AG08396 (cell line): ENCODE measurements at regions not wholly inside any gene's neighbourhood (a gene's known extent, or its start where the extent isn't known, plus 50 kb on each side); places are given as distances from the start of the nearest gene placed in this dataset.
"Not testable (repeated sequence)": the region's sequence is repeated elsewhere in the genome, so short reads cannot be mapped to it uniquely, and the experiment has no call there.

Source experiments
- DNase-seq: peaks from one replicate; pipeline ENCODE4 v3.0.0; 2012; ENCODE audit warnings: low spot score, mixed read lengths

DNA sequence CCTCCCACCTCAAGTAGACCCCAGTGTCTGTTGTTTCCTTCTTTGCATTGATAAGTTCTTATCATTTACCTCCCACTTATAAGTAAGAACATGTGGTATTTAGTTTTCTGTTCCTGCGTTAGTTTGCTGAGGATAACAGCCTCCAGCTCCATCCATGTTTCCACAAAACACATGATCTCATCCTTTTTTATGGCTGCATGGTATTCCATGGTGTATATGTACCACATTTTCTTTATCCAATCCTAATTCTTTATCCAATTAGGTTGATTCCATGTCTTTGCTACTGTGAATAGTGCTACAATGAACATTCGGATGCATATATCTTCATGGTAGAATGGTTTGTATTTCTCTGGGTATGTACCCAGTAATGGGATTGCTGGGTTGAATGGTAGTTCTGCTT lies 102.5 kb upstream of the UGP2 start:
- DNase-seq: not testable (repeated sequence)

DNA sequence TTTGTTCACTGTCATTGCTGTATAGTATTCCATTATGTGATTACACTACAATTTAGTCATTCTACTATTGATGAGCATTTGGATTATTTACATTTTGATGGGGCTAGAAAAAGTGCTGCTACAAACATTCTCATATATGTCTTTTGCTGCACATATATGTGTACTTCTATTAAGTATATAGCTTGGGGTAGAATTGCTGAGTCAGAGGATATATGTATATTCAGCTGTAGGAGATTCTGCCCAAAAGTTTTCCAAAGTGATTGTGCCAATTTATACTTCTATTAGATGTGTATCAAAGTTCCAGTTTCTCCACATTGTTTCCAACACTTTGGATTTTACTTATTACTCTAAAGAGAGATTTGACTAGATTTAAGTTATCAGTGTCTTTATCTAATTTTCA lies 101.7 kb upstream of the UGP2 start:
- DNase-seq: no peak

DNA sequence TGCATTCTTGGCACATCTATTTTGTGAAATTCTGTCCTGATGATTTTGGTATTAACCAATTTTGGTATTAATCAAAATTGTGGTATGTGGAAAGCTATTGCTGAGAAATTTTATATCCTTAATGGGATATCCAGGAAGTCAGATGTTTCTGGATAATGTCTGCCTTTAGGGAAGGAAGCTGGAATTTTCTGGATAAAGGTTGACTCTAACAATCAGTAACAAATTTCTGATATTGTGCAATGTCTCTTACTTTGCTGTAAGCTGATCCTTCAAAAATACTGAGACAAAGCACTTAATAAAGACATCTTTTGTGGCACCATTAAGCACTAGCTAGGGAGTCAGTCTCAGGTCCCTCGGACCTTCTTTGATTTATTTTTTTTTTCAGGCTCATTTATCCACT lies 100.8 kb upstream of the UGP2 start:
- no peak for DNase-seq

DNA sequence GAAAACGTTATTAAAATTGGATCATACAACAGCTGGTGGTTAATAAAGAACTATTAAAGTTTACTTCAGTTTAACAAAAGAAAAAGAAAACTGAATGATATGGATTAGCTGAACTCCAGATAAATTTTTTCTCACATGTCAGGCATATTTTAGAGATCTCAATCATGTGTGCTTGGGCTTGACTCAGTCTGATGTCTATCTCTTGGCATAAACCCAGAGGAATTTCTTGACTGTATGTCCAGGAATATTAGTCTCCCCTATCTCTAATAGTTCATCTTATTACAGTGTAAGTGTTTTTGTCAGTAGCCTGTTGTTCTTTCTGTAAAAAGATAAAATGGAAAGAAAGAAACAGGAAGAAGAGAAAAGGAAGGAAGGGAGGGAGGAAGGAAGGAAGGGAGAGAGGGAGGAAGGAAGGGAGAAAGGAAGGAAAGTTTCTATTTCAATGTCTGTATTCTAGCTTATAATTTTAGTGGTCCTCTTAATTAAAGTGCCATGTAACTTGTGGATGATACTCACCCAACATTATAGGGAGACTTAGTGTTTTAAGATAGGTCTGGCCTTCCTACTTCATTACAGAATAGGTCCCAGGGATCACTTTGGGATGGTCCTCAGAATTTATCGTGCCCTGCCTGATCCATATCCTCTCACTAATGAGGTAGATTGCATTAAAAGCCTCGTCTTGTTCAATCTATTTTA lies 99.7 kb upstream of the UGP2 start:
- DNase-seq: no peak

DNA sequence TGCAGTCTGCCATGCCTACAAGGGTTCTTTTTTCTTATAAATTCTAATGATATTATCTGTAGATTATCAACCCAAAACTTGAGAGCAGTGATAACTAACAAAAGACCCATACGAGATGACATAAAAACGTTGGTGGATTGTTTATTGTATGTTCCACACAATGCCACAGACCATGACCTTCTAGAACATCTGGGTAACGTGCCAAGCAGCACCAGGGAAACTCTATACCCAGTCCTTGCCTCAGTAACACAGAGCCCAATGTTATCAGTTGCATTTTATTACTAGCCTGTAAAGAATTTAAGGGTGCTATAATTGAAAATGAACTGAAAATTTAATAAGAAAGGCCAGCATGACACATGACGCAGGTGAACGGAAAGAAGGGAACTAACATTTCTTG lies 99.1 kb upstream of the UGP2 start:
- DNase-seq: no peak

DNA sequence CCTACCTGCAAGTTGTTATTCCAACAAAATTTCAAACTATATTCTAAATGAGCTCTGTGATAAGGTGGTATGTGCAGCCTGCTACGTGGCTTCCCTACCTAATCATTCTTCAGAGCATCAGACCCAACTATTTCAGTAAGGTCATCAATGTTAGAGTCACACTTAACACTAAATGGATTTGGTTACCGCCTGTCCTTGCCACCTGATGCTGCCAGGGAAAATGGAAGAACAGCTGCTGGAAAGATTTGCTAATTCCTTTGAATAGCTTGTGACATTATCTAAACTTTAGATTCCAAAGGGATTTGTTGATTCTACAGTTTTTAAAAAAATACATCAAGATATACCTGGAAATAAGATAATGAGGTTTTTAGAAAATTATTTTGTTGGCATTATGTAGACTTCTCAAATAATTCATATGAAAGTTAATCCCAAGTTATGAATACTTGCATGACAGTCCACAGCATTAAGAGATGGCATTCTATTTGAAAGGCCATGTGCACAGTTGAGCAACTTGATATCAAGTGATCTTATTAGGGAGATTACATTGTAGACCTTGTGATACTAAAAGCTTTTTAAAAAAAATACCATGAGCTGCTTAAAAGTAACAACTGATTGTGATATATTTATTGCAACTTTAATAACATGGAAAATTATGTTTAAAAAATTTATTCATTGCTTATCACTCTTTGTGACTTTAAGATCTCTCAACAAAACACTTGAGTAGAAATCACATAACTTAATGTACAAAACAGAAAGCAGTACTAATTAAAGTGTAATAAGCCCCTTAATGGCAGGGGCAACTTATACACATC lies 98.3 kb upstream of the UGP2 start:
- DNase-seq: no peak

DNA sequence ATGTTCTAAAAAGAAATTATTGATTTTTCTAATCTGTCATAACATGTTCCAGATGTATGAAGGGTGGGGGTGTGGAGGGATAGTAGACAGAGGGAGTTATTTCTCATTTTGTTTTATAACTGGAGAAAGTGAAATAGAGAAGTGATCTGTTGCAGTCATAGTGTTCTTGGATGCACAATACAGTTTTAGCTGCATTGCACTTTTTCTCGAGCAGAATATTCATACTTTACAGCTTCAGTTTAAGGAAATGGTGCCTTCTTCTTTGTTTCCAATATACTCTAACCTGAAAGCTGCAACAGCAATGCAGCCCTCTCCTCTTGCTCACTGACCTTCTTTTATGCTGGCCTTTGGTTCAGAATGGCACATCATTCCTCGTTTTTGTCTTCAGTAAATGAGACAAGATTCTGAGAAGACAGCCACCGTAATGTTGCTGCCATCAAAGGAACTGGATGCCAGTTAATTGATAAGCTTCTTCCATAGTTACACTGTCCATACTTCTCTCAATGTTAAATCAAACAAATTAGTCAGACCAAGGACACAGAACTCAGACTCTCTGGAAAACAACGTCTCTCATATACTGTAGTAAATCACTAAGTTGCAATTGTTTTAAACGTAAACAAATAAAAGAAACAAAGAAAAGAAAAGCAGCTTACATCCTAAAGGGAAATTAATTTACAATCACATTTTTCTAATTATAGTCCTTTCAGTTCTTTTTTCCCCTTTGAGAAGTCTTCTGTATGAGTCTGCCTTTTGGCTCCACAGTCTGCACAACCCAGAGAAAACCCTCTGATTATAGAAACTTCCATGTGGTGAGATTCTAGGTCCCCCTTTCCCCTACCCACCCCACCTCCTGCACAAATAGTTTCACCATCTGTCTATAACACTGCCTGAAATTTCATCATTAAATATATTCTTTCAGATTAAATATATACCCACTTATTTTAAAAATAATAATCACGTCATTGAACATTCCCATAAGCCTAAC lies 97.4 kb upstream of the UGP2 start:
- DNase-seq: no peak

DNA sequence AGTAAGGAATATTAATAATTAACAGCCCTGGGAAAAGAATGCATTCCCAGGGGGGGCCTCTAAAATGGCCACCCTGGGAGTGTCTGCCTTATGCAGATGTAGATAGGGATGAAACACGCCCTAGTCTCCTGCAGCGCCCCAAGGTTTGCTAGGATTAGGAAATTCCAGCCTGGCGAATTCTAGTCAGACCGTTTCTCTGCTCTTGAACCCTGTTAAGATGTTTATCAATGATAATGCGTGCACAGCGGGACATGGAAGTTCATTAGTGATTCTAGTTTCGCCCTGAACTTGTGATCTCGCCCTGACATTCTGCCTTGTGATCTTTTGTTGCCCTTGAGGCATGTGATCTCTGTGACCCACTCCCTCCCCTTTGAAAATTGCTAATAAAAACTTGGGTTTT lies 95.1 kb upstream of the UGP2 start:
- not testable (repeated sequence) for DNase-seq

DNA sequence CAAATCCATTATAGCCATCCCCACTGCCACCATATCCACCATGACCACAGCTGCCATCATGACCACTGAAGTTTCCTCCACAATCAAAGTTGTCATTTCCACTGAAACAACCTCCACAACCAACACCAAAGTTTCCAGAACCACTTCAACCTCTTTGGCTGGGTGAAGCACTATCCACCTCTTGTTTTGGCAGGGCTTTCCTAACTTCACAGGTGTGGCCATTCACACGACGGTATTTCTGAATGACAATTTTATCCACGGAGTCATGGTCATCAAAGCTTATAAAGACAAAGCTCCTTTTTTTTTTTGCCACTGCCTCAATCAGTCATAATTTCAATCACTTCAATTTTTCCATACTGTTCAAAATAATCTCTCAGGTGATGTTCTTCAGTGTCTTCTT lies 89.8 kb upstream of the UGP2 start:
- DNase-seq: no peak

DNA sequence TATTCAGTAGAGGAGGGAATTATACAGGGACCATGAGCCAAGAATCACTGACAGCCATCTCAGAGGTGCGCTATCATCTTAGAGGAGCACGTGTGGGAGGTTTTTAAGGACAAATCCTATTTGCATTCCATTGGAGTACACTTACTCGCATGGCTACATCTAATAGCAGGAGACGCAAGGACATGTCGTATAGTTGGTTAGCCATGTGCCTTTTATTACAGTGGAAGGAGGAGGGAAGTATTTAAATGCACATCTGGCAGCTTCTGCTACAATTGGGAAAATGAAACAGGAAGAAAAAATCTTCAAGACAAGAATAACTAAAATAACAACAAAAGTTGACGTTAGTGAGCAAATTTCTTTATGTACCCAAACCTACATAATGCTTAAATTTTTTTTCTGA lies 86.5 kb upstream of the UGP2 start:
- no peak for DNase-seq

DNA sequence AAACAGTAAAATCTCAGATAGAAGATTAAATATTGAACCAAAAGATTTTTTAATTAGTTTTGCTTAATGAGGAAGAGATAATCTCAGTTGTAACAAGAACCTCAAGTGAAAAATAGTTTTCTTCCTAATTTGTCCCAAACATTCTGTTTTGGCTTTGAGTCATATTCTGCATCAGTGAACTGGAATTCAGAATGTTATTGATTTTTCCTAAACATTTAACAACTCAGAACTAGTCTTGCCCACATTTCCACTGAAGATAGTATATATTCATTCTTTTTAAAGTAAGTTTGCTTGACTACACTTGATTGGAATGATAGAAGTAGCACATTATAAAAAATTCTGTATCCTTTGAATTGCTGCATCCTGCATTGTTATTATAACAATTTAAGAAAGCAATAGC lies 85.7 kb upstream of the UGP2 start:
- peak; percentile 24 for DNase-seq

DNA sequence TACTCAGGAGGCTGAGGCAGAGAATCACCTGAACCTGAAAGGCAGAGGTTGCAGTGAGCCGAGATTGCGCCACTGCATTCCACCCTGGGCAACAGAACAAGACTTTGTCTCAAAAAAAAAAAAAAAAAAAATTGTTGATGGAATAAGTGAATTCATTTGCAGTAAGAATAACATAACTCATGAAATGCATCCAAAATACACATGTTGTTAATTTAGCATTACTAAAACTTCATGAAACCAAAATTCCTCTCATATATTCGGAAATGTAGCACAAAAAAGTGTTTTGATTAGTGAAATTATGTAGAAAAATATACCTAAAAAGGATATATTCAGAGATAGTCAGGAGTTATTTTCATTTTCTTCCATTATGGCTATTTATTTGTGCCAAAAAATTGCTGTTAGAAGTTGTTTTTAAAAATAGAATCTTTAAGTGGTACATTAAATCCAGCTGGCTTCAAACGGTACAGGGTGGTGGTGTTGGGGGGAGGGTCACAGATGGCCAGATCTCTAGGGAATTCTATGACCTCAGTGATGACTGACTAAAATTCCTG lies 78.2 kb upstream of the UGP2 start:
- DNase-seq: no peak

DNA sequence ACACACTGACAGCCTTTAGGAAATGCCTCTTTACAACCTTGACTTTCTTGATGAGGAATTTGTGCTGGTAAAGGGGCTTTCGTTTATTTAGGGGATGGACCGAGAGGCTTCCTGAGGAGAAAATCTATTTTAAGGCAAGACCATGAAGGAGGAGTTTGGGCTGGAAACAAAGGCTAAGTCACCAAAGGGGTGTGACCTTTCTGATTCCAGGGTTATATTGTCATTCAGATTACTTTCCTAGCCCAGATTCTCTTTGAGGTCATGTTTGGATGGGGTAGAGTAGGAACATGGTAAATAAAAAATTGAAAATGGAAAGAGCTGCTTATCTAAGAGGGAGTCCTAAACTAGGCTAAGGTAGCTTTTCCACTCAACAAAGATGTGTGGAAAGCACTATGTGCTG lies 77.1 kb upstream of the UGP2 start:
- DNase-seq: no peak

DNA sequence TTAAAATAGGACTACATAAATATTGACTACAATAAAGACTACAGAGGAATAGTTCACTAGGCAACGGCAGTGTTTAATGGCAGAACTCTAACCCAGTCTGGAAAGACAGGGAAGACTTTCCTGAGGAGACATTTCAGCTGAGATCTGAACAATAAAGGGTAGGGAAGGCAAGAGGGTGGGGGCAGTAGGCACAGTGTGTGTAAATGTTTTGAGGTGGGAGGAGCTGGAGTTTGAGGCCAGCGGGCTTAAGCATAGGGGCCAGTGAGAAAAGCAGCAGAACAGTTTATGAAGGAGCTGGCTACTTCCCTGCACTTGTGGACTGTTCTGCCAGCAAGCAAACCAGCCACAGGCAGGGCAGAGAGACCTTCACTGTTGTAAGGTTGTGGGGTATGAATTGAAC lies 76.6 kb upstream of the UGP2 start:
- DNase-seq: no peak

DNA sequence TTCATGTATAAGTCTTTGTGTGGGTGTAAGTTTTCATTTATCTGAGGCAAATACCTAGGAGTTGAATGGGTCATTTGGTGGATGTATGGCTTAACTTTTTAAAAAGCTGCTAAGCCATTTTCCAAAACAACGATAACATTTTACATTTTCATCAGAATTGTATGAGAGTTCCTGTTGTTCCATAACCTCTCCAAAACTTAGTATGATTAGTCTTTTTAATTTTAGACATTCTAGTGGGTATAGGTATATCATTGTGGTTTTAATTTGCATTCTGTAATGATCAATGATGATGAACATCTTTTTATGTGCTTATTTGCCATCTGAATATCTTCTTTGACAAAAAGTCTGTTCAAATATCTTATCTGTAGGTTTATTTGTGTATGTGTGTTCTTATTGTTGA lies 74.4 kb upstream of the UGP2 start:
- DNase-seq: no peak

DNA sequence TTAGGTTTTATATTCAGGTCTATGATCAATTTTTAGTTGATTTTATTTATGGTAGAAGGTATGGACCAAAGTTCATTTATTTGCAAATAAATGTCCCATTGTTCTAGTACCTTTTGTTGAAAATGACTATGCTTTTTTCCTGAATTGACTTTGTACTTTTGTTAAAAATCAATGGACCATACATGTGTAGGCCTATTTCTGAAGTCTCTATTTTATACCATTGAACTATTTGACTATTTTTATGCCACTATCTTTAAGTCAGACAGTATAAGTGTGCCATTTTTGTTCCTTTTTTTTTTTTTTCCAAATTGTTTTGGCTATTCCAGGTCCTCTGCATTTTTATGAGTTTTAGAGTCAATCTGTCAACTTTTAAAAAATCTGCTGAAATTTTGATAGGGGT lies 73.6 kb upstream of the UGP2 start:
- no peak for DNase-seq

DNA sequence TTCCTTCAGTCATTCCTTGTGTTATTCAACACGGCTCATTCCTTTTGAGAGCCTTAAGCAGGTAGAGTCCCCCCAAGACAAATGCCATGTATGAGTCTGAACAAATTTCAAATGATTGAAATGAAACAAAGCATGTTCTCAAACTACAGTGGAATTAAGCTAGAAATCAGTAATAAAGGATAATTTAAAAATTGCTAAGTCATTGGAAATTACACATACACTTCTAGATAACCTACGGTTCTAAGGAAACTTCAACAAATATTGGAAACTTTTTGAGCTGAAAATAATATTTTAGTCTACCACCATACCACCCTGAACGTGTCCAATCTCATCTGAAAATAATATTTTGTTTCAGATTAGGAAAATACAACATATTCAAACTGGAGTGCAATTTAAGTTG lies 71.8 kb upstream of the UGP2 start:
- no peak for DNase-seq

DNA sequence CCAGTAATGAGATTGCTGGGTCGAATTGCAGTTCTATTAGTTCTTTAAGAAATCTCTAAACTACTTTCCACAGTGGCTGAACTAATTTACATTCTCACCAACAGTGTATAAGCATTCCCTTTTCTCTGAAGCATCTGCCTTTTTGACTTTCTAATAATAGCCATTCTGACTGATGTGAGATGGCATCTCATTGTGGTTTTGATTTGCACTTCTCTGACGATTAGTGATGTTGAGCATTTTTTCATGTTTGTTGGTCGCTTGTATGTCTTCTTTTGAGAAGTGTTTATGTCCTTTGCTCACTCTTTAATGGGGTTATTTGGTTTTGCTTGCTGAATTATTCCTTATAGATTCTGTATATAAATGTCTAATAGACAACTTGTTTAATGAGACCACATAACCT lies 69.6 kb upstream of the UGP2 start:
- DNase-seq: no peak

DNA sequence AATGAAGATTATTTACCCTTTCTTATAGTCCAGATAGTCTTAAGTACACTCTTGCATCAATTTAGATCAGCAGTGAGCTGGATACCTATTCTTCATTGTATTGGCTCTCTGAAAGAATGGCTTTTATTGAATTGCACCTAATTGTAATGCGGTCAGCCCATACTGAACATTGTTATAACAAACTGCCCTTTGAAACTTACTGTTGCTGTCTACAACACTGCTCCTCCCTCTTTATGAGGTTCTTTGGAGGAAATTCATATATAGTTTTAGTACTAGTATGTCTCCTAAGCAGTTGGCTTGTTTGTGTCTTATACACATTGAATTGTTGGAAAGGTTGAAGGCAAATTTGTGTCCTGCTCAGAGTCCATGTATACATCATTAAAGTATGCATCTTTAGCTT lies 66.5 kb upstream of the UGP2 start:
- no peak for DNase-seq

DNA sequence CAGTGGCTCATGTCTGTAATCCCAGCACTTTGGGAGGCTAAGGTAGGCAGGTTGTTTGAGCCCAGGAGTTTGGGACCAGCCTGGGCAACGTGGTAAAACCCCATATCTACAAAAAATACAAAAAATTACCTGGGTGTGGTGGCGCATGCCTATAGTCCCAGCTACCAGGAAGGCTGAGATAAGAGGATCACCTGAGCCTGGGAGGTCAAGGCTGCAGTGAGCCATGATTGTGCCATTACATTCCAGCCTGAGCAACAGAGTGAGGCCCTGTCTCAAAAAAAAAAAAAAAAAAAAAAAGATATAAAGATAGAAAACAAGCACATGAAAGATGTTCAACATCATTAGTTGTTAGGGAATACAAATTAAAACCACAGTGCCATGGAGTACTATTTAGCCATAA lies 65.3 kb upstream of the UGP2 start:
- DNase-seq: no peak

DNA sequence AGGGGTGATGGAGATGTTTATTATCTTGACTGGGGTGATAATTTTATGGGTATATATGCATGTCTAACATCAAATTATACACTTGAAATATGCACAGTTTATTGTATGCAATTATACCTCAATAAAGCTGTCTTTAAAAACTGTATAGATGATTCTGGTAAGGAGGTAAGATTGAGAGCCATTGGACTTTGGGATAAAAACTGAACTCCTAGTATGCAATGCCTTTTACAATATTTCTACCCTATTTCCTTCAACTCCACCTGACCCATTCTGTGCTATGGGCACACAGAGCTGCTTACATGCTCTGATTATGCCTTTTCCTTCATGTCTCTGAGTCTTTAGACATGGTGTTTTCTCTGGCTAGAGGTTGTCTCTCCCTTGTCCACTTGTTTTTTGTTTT lies 63.9 kb upstream of the UGP2 start:
- no peak for DNase-seq

DNA sequence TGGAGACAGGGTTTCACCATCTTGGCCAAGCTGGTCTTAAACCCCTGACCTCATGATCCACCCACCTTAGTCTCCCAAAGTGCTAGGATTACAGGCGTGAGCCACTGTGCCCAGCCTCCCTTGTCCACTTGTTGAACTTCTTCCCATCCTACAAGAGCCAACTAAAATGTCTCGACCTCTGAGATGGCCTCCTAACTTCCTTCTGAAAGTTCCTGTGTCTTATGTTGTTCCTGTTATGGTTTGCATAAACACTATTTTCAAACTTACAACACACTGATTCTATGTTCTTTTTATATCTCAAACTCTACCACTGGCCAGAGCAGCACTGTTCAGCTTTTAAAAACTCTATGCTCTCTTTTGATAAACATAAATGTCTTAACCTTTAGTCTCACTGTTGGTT lies 63.3 kb upstream of the UGP2 start:
- no peak for DNase-seq
